ENCODE measurements at regions not wholly inside any gene's neighbourhood (a gene's known extent, or its start where the extent isn't known, plus 50 kb on each side); places are given as distances from the start of the nearest gene placed in this dataset.

- no peak for TF ChIP-seq CHD4 (IDR thresholded peaks at IDR 0.05; ENCODE audit: borderline replicate concordance)
- no peak for TF ChIP-seq SREBF2 (IDR thresholded peaks at IDR 0.05)
- no peak for TF ChIP-seq RAD21 (conservative IDR thresholded peaks at IDR 0.05 in 1 of 2, IDR thresholded peaks at IDR 0.05 in 1 of 2)
- TF ChIP-seq, protein P1, sequence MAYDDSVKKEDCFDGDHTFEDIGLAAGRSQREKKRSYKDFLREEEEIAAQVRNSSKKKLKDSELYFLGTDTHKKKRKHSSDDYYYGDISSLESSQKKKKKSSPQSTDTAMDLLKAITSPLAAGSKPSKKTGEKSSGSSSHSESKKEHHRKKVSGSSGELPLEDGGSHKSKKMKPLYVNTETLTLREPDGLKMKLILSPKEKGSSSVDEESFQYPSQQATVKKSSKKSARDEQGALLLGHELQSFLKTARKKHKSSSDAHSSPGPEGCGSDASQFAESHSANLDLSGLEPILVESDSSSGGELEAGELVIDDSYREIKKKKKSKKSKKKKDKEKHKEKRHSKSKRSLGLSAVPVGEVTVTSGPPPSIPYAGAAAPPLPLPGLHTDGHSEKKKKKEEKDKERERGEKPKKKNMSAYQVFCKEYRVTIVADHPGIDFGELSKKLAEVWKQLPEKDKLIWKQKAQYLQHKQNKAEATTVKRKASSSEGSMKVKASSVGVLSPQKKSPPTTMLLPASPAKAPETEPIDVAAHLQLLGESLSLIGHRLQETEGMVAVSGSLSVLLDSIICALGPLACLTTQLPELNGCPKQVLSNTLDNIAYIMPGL (CRISPR knock-in tag; IDR thresholded peaks at IDR 0.05; ENCODE audit: borderline replicate concordance): no peak
- TF ChIP-seq BCL3 (IDR thresholded peaks at IDR 0.05): no peak
- TF ChIP-seq PBX3 (IDR thresholded peaks at IDR 0.05): no peak
- no peak for TF ChIP-seq KDM5A (IDR thresholded peaks at IDR 0.05)
- TF ChIP-seq E2F6 (IDR thresholded peaks at IDR 0.05; ENCODE audit: borderline replicate concordance, low read depth): no peak
- no peak for TF ChIP-seq HOXB5 (CRISPR knock-in tag; IDR thresholded peaks at IDR 0.05)
- TF ChIP-seq, protein P2, sequence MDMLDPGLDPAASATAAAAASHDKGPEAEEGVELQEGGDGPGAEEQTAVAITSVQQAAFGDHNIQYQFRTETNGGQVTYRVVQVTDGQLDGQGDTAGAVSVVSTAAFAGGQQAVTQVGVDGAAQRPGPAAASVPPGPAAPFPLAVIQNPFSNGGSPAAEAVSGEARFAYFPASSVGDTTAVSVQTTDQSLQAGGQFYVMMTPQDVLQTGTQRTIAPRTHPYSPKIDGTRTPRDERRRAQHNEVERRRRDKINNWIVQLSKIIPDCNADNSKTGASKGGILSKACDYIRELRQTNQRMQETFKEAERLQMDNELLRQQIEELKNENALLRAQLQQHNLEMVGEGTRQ (IDR thresholded peaks at IDR 0.05): no peak
- TF ChIP-seq, protein P3, sequence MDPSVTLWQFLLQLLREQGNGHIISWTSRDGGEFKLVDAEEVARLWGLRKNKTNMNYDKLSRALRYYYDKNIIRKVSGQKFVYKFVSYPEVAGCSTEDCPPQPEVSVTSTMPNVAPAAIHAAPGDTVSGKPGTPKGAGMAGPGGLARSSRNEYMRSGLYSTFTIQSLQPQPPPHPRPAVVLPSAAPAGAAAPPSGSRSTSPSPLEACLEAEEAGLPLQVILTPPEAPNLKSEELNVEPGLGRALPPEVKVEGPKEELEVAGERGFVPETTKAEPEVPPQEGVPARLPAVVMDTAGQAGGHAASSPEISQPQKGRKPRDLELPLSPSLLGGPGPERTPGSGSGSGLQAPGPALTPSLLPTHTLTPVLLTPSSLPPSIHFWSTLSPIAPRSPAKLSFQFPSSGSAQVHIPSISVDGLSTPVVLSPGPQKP (IDR thresholded peaks at IDR 0.05; ENCODE audit: low read depth, low read length): no peak
- no peak for TF ChIP-seq ZSCAN20 (CRISPR knock-in tag; IDR thresholded peaks at IDR 0.05)
- no peak for TF ChIP-seq NR3C1 (IDR thresholded peaks at IDR 0.05)
- no peak for TF ChIP-seq PHF8 (IDR thresholded peaks at IDR 0.05; ENCODE audit: borderline replicate concordance, low read depth)
- TF ChIP-seq CEBPB (IDR thresholded peaks at IDR 0.05): no peak
- TF ChIP-seq RNF2 (IDR thresholded peaks at IDR 0.05; ENCODE audit: borderline replicate concordance, low read depth): no peak
- TF ChIP-seq FOSL2 (IDR thresholded peaks at IDR 0.05): no peak
- no peak for TF ChIP-seq FOSL2 (CRISPR knock-in tag; IDR thresholded peaks at IDR 0.05)
- TF ChIP-seq SMC3 (IDR thresholded peaks at IDR 0.05): no peak
- WGBS (ENCODE audit: missing lambda C conversion rate): 11% methylated on average over 2 of the region's 2 CpGs
- POLR2A ChIA-PET: no interaction called here
- ATAC-seq (no peak), DNase-seq (ENCODE audit: low read depth in 1 of 2, low spot score in 1 of 2) (no peak), FAIRE-seq (no peak)
- Histone ChIP-seq H3K4me2 (no peak overlapping the region), H3K27ac (no peak overlapping the region), H3K4me3 (no peak overlapping the region), H3K4me1 (no peaks in the 10 kb centered on the region), H3K9me3 (no peaks in the 10 kb centered on the region)
- CTCF ChIA-PET: no interaction called here
Measured at GRCh38 chrY:15650056-15650455, 1125.7 kb downstream of the NLGN4Y start.

GRCh38 chrY:15688531-15688930 lies 1164.2 kb downstream of the NLGN4Y start:
- no peak overlapping the region for H3K4me2 ChIP-seq
- ATAC-seq: no peak
- no peak overlapping the region for H3K4me3 ChIP-seq
- H3K9me3 ChIP-seq: no peaks in the 10 kb centered on the region
- no peak for FAIRE-seq
- 88% methylated on average over 1 of the region's 1 CpG for WGBS (ENCODE audit: missing lambda C conversion rate)
- no peaks in the 10 kb centered on the region for H3K4me1 ChIP-seq
- CTCF ChIA-PET: no interaction called here
- no peak for DNase-seq (ENCODE audit: low read depth in 1 of 2, low spot score in 1 of 2)
- POLR2A ChIA-PET: no interaction called here
- H3K27ac ChIP-seq: no peak overlapping the region
- no peak for TF ChIP-seq CBX8 (IDR thresholded peaks at IDR 0.05)
- no peak for TF ChIP-seq HDAC2 (IDR thresholded peaks at IDR 0.05)
- TF ChIP-seq BCL3 (IDR thresholded peaks at IDR 0.05): no peak
- TF ChIP-seq CHD4 (IDR thresholded peaks at IDR 0.05; ENCODE audit: borderline replicate concordance): no peak
- TF ChIP-seq, protein P3 (IDR thresholded peaks at IDR 0.05; ENCODE audit: low read depth, low read length): no peak
- no peak for TF ChIP-seq CEBPB (IDR thresholded peaks at IDR 0.05)
- TF ChIP-seq PHF8 (IDR thresholded peaks at IDR 0.05; ENCODE audit: borderline replicate concordance, low read depth): no peak
- no peak for TF ChIP-seq GATA3 (IDR thresholded peaks at IDR 0.05; ENCODE audit: borderline replicate concordance)
- TF ChIP-seq TFCP2L1 (CRISPR knock-in tag; IDR thresholded peaks at IDR 0.05): no peak
- TF ChIP-seq PBX3 (IDR thresholded peaks at IDR 0.05): no peak
- TF ChIP-seq MAFK (IDR thresholded peaks at IDR 0.05; ENCODE audit: partially characterized antibody): no peak
- TF ChIP-seq RARB (CRISPR knock-in tag; IDR thresholded peaks at IDR 0.05): no peak
- no peak for TF ChIP-seq HOXB5 (CRISPR knock-in tag; IDR thresholded peaks at IDR 0.05)
- TF ChIP-seq TP53 (CRISPR knock-in tag; IDR thresholded peaks at IDR 0.05): no peak
- TF ChIP-seq ZC3H11A (IDR thresholded peaks at IDR 0.05): no peak
- TF ChIP-seq ZSCAN20 (CRISPR knock-in tag; IDR thresholded peaks at IDR 0.05): no peak

Data from A549 (cell line).